GM19455 (cell line): ENCODE measurements at regions not wholly inside any gene's neighbourhood (a gene's known extent, or its start where the extent isn't known, plus 50 kb on each side); places are given as distances from the start of the nearest gene placed in this dataset.

Experiments
- ATAC-seq: cut with Tn5 transposase; IDR thresholded peaks from one replicate; pipeline ENCODE4 v1.9.1; 2021; ENCODE audit not compliant: unreplicated experiment

DNA sequence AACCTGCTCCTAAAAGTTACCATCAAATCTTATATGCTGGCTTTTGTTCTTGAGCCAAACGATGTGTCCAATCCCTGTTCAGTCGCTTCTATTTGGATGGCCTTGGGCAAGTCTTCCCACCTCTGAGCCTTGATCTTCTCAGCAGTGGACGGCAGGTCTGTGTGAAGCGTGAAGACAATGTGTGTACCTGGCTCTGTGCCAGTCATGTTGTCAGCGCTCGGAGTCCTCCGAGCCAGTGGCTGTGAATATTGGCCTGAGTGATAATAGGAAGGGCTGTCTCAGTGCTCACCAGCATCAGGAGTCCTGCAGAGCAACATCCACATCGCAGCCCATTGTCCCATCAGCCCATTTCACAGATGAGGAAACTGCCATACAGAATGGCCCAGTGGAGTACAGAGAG lies 219.0 kb downstream of the CDC5L start:
- ATAC-seq: no peak

DNA sequence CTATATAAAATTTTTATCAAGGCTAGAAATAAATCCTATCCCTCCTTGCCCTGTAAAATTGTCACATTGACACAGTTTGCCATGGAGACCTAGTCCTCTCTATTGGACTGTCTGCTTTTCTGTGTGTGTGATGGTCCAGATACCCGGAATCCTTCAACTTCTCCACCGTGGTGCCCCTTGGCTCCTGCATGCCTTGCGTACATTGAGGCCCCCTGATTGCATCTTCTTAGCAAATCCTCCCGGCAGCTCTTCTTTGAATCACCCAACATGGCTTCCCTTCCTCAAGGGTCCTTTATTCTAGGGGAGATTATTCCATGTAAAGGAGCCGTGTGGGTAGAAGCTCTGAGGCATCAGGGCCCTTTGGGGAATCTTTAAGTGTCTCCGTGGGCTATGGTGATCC lies 219.5 kb downstream of the CDC5L start:
- no peak for ATAC-seq

- ATAC-seq: no peak
These were observed 220.7 kb downstream of the CDC5L start for GRCh38 chr6:44608175-44608574.

- no peak for ATAC-seq
These were observed 221.6 kb downstream of the CDC5L start for GRCh38 chr6:44609051-44609612.

- no peak for ATAC-seq
These were observed 226.9 kb downstream of the CDC5L start for GRCh38 chr6:44614396-44614795.

- no peak for ATAC-seq
These were observed 228.1 kb downstream of the CDC5L start for GRCh38 chr6:44615621-44616020.

GRCh38 chr6:44617416-44617815 lies 229.9 kb downstream of the CDC5L start:
- ATAC-seq: no peak

DNA sequence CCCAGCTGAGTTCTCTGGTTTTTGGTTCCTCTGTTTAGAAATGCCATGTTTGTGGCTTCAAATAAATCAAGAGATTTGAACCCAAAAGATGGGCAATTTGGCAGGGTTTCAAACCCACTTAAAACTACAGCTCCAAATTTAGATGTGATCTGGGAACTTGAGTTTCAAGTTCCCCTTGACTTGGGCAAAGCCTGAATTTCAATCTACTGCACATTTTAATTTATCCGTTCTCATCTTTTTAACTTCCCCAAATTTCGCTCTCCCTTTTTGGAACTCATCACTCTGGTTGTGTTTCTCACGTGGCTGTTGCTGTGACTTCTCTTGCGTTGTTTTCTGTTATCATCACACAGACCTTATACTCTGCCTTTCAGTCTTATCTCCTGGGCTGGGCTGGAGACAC lies 230.9 kb downstream of the CDC5L start:
- no peak for ATAC-seq

DNA sequence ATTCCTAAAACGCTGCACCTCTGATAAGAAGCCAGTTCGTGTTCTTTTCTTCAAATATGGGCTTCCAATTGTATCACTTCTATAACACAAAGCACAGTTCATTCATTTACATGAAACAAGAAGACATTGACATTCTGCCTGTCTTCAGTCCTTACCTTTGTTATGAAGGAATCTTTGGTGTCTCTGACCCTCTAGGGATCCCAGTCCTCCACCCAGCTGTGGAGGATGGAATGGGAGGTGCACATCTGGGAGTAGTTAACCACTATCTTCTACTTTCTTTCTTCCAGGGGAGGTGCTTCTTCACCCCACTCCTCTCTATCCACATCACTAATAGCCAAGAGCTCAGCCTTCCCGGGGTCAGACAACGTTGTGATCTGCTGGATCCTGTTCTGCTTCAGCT lies 233.4 kb downstream of the CDC5L start:
- ATAC-seq: no peak

GRCh38 chr6:44621846-44622245 lies 234.3 kb downstream of the CDC5L start:
- no peak for ATAC-seq

DNA sequence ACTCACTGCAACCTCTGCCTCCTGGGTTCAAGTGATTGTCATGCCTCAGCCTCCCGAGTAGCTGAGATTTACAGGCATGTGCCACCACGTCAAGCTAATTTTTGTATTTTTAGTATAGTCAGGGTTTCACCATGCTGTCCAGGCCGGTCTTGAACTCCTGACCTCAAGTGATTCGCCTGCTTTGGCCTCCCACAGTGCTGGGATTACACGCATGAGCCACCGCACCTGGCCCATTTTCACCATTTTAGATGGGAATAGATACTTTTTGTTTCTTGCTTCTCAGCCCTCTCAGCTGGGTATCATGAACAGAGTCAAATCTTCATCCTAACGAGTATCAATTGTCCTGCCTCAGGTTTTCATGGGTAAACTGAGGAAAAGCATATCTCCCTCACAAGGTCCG lies 235.0 kb downstream of the CDC5L start:
- no peak for ATAC-seq

- ATAC-seq: no peak
These were observed 235.4 kb downstream of the CDC5L start for GRCh38 chr6:44622956-44623355.

GRCh38 chr6:44624226-44624625 lies 236.7 kb downstream of the CDC5L start:
- no peak for ATAC-seq

DNA sequence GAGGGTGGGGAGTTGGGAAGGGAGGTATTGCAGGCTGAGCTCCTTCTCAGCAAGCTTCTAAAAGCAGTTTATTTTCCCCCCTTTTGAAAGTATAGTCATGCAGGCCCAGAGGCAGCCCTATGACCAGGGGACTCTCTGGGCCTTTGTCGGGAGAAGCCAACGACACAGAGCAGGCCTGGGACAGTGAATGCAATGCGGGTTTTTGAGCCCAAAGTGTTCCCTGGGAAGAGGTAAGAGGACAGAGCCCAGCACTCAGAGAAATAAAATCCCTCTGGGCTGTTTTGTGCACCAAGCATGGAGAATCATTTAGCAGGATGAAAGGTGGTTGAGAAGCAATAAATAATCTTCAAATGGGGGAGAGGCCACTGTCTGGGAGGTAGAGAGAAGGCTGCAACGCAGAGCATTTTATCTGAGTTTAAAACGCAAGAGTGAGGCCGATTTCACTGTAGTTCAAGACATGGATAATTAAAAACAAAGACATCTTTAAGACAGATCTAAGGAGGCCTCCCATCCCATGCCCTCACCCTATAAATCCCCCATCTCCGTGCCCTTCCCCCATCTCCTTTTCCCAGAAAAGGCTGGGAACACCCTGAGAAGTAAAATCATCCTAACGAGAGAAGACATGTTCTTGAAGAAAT lies 237.5 kb downstream of the CDC5L start:
- no peak for ATAC-seq

DNA sequence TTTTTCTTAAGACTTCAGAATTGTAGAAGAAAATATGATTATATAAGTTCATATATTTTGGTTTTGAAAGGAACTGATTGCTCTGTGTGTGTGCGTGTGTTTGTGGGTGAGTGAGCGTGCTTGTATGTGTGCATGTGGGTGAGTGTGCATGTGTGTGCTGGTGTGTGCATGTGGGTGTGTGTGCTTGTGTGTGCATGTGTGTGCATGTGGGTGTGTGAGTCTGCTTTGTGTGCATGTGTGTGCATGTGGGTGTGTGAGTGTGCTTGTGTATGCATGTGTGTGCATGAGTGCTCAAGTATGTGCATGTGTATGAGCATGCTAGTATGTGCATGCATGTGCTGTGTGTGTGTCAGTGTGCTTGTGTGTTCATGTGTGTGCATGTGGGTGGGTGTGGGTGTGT lies 238.5 kb downstream of the CDC5L start:
- no peak for ATAC-seq

DNA sequence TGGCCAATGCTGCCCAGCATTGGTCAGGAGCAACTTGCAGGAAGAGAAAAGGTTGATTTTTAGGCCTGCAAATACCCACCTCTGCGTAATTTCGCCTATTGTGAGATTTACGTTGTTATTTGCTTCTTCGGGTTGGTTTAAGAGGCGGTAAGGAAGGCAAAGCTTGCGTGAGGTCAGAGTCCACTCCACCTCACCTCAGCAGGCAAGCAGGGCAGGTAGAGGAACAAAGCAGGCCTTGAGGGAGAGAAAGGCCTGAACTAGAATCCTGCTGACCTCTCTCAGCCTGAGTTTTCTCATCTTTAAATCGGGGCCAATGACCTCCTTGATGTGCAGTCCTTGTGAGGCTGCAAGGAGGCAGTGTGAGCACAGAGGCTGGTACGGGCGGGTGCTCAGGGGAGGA lies 239.1 kb downstream of the CDC5L start:
- ATAC-seq: no peak

GRCh38 chr6:44627091-44627882 lies 239.8 kb downstream of the CDC5L start:
- ATAC-seq: no peak

GRCh38 chr6:44627883-44628271 lies 240.4 kb downstream of the CDC5L start:
- ATAC-seq: no peak

DNA sequence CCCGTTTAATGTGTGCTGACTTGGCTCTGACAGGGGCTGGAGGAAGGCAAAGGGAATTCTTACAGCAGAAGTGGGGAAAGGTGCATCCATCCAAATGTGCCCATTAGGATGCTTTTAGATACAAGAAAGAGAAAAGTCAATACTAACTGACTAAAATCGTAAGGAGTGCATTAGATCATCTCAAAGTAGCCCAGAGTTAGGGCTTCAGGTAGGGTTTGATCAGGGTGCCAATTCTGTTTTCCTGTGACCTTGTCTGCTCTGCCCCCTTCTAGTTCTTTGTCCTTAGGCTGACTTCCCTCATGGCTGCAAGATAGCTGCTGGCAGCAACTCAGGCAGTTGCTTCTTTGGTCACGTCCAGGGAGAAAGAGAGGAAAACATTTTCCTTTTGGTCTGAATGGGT lies 240.8 kb downstream of the CDC5L start:
- no peak for ATAC-seq

GRCh38 chr6:44629636-44630035 lies 242.1 kb downstream of the CDC5L start:
- ATAC-seq: no peak

- no peak for ATAC-seq
These were observed 242.9 kb downstream of the CDC5L start for GRCh38 chr6:44630125-44631028.
